ENCODE measurements at regions not wholly inside any gene's neighbourhood (a gene's known extent, or its start where the extent isn't known, plus 50 kb on each side); places are given as distances from the start of the nearest gene placed in this dataset.

- ChIA-PET POLR2A (no interaction called here), CTCF (no interaction called here)
- TF ChIP-seq CTCF (IDR thresholded peaks at IDR 0.05; ENCODE audit: low read depth, low read length) = no peak
- H3K9me3 ChIP-seq (ENCODE audit: control insufficient read depth, insufficient read depth, low read length) = no peaks in the 10 kb centered on the region; the same call in 1 of the 2 replicates
- no peaks in the 10 kb centered on the region for H3K27me3 ChIP-seq (ENCODE audit: control insufficient read depth, insufficient read depth, low read length)
- no peak for DNase-seq (ENCODE audit: low read depth, low spot score)
- H3K4me3 ChIP-seq (ENCODE audit: low read depth, low read length) = no peak overlapping the region
- no peak overlapping the region for H3K27ac ChIP-seq (ENCODE audit: low read depth, low read length)
Measured at GRCh38 chr17:33475594-33475993, 182.5 kb upstream of the ASIC2 start.

- H3K27ac ChIP-seq (ENCODE audit: low read depth, low read length) = no peak overlapping the region
- H3K4me3 ChIP-seq (ENCODE audit: low read depth, low read length) = no peak overlapping the region
- POLR2A ChIA-PET = no interaction called here
- CTCF ChIA-PET = no interaction called here
- H3K27me3 ChIP-seq (ENCODE audit: control insufficient read depth, insufficient read depth, low read length) = no peaks in the 10 kb centered on the region
- no peak for DNase-seq (ENCODE audit: low read depth, low spot score)
- H3K9me3 ChIP-seq (ENCODE audit: control insufficient read depth, insufficient read depth, low read length) = peaks cover 3% of the 10 kb centered on the region; the same call in 1 of the 2 replicates
- no peak for TF ChIP-seq CTCF (IDR thresholded peaks at IDR 0.05; ENCODE audit: low read depth, low read length)
Measured at GRCh38 chr17:33481652-33482051, 188.6 kb upstream of the ASIC2 start.

GRCh38 chr17:33482636-33483035 lies 189.5 kb upstream of the ASIC2 start:
- Histone ChIP-seq H3K4me3 (ENCODE audit: low read depth, low read length) (no peak overlapping the region), H3K27me3 (ENCODE audit: control insufficient read depth, insufficient read depth, low read length) (no peaks in the 10 kb centered on the region), H3K9me3 (ENCODE audit: control insufficient read depth, insufficient read depth, low read length) (peaks cover 3% of the 10 kb centered on the region; the same call in 1 of the 2 replicates), H3K27ac (ENCODE audit: low read depth, low read length) (no peak overlapping the region)
- no peak for TF ChIP-seq CTCF (IDR thresholded peaks at IDR 0.05; ENCODE audit: low read depth, low read length)
- CTCF ChIA-PET = no interaction called here
- DNase-seq (ENCODE audit: low read depth, low spot score) = no peak
- POLR2A ChIA-PET = no interaction called here

GRCh38 chr17:33484559-33484958 lies 191.5 kb upstream of the ASIC2 start:
- no peak for DNase-seq (ENCODE audit: low read depth, low spot score)
- Histone ChIP-seq H3K4me3 (ENCODE audit: low read depth, low read length) (no peak overlapping the region), H3K27me3 (ENCODE audit: control insufficient read depth, insufficient read depth, low read length) (no peaks in the 10 kb centered on the region), H3K27ac (ENCODE audit: low read depth, low read length) (no peak overlapping the region), H3K9me3 (ENCODE audit: control insufficient read depth, insufficient read depth, low read length) (peaks cover 3% of the 10 kb centered on the region; the same call in 1 of the 2 replicates)
- POLR2A ChIA-PET = no interaction called here
- no peak for TF ChIP-seq CTCF (IDR thresholded peaks at IDR 0.05; ENCODE audit: low read depth, low read length)
- CTCF ChIA-PET = no interaction called here

GRCh38 chr17:33486135-33486885 lies 193.2 kb upstream of the ASIC2 start:
- peaks cover 3% of the 10 kb centered on the region; the same call in 1 of the 2 replicates for H3K9me3 ChIP-seq (ENCODE audit: control insufficient read depth, insufficient read depth, low read length)
- POLR2A ChIA-PET = no interaction called here
- no peak overlapping the region for H3K4me3 ChIP-seq (ENCODE audit: low read depth, low read length)
- no peak for TF ChIP-seq CTCF (IDR thresholded peaks at IDR 0.05; ENCODE audit: low read depth, low read length)
- CTCF ChIA-PET = no interaction called here
- no peak for DNase-seq (ENCODE audit: low read depth, low spot score)
- H3K27me3 ChIP-seq (ENCODE audit: control insufficient read depth, insufficient read depth, low read length) = no peaks in the 10 kb centered on the region
- no peak overlapping the region for H3K27ac ChIP-seq (ENCODE audit: low read depth, low read length)

Data from AG04450 (cell line).